HepG2 (cell line): ENCODE measurements at regions not wholly inside any gene's neighbourhood (a gene's known extent, or its start where the extent isn't known, plus 50 kb on each side); places are given as distances from the start of the nearest gene placed in this dataset.

ENCODE experiments used
- ATAC-seq: fragments of 200-7000 bp; cut with Tn5 transposase; 3 replicates; pipeline ENCODE4 v1.9.1; 2020; ENCODE audit warnings: mild to moderate bottlenecking, moderate library complexity
- BruUV-seq: library from RNA; stranded (reverse); fragments of 400-500 nt; replicated peaks from 2 replicates; lab custom pipeline; 2021; lab: Mats Ljungman, UMichigan
- CTCF ChIA-PET: fragments of 300-600 bp; formaldehyde crosslinking; extraction: SDS; loops from one replicate; lab custom pipeline; 2021; ENCODE audit warnings: low total read pairs, inconsistent platforms, low intra/inter-chr PET ratio; lab: Yijun Ruan, JAX
- POLR2A ChIA-PET: fragments of 350-600 bp; sonication (Branson Sonifier 250); formaldehyde crosslinking; loops from one replicate; lab custom pipeline; 2020; ENCODE audit warnings: antibody characterized with exemption, inconsistent platforms; lab: Yijun Ruan, JAX
- DNase-seq: peaks from one replicate; pipeline ENCODE4 v3.0.0-alpha.2; 2015; ENCODE audit warnings: low spot score
- FAIRE-seq: peaks from 3 replicates; lab custom pipeline; 2011; peaks lifted over from hg19 to GRCh38; lab: Jason Lieb, UNC
- H2AFZ ChIP-seq: one replicate; pipeline ENCODE4 v1.6.1; 2011; ENCODE audit warnings: low read length, inconsistent platforms
- H3K27ac ChIP-seq: fragments of 300-600 bp; 3 replicates; pipeline ENCODE4 v1.8.0; 2011; ENCODE audit warnings: mixed run types, mild to moderate bottlenecking, mixed read lengths, low read length, inconsistent platforms; ENCODE audit not compliant: insufficient read depth; ENCODE audit errors: extremely low read length
- H3K27me3 ChIP-seq, 2 experiments: fragments of 200-600 bp in 1 of 2; 2 replicates in 1 of 2; 3 replicates in 1 of 2; pipeline versions ENCODE4 v1.6.0 to v1.8.0; 2011; ENCODE audit warnings: low read length in 2 of 2, mild to moderate bottlenecking in 2 of 2, moderate library complexity in 2 of 2, inconsistent platforms in 1 of 2; ENCODE audit not compliant: insufficient read depth in 2 of 2, control insufficient read depth in 1 of 2
- H3K36me3 ChIP-seq, 2 experiments: fragments of 200-600 bp in 1 of 2; replicated peaks in 1 of 2; 2 replicates in 1 of 2; 3 replicates in 1 of 2; pipeline versions ENCODE4 v1.5.1 to v1.8.0; 2011; ENCODE audit warnings: low read length in 2 of 2, inconsistent platforms in 1 of 2; ENCODE audit not compliant: insufficient read depth in 2 of 2, control insufficient read depth in 1 of 2
- H3K4me1 ChIP-seq: 2 replicates; pipeline ENCODE4 v1.5.1; 2012; ENCODE audit warnings: low read length, inconsistent platforms; ENCODE audit not compliant: insufficient read depth
- H3K4me2 ChIP-seq: 2 replicates; pipeline ENCODE4 v1.6.0; 2011; ENCODE audit warnings: low read depth, low read length, inconsistent platforms
- H3K4me3 ChIP-seq, 3 experiments: fragments of 200-600 bp in 1 of 3; sonication (generic), shearing (Covaris generic) in 1 of 3; replicated peaks in 1 of 3; 2 replicates each; pipeline ENCODE4 v1.5.1; 2011 to 2016; ENCODE audit warnings: low read length in 3 of 3, inconsistent platforms in 2 of 3, low read depth in 2 of 3, mild to moderate bottlenecking in 2 of 3, control low read depth in 1 of 3, mixed read lengths in 1 of 3; ENCODE audit not compliant: insufficient read depth in 1 of 3
- H3K79me2 ChIP-seq: one replicate; pipeline ENCODE4 v1.6.1; 2011; ENCODE audit warnings: low read length, inconsistent platforms; ENCODE audit not compliant: insufficient read depth
- H3K9ac ChIP-seq: 2 replicates; pipeline ENCODE4 v1.6.0; 2011; ENCODE audit warnings: mild to moderate bottlenecking, low read depth, low read length, inconsistent platforms; ENCODE audit not compliant: insufficient read depth
- H3K9me3 ChIP-seq: 2 replicates; pipeline ENCODE4 v1.5.1; 2012; ENCODE audit warnings: mild to moderate bottlenecking, low read length
- H4K20me1 ChIP-seq: 2 replicates; pipeline ENCODE4 v1.6.0; 2011; ENCODE audit warnings: inconsistent platforms, mild to moderate bottlenecking, low read length, moderate library complexity; ENCODE audit not compliant: insufficient read depth
- ASH2L ChIP-seq: fragments of 300-600, 200-600 bp; sonication (generic); IDR thresholded peaks from 2 replicates; pipeline ENCODE4 v1.7.0; 2017; ENCODE audit warnings: low read depth, mild to moderate bottlenecking, moderate library complexity, mixed read lengths, low read length; ENCODE audit not compliant: insufficient read length
- GATAD2A ChIP-seq: IDR thresholded peaks from 2 replicates; pipeline ENCODE4 v1.6.1; 2016
- HOXA9 ChIP-seq: sonication (generic); formaldehyde crosslinking; IDR thresholded peaks from 2 replicates; pipeline ENCODE4 v1.8.1; 2022; ENCODE audit warnings: missing genetic modification reagents, mild to moderate bottlenecking, moderate library complexity, borderline replicate concordance
- ZNF564 ChIP-seq: sonication (generic); formaldehyde crosslinking; IDR thresholded peaks from 2 replicates; pipeline ENCODE4 v1.8.1; 2023; ENCODE audit warnings: mild to moderate bottlenecking, missing genetic modification reagents
- ZSCAN21 ChIP-seq: sonication (generic); formaldehyde crosslinking; IDR thresholded peaks from 2 replicates; pipeline ENCODE4 v1.8.0; 2022; ENCODE audit warnings: mild to moderate bottlenecking, missing genetic modification reagents, moderate library complexity, borderline replicate concordance
- WGBS: methylation state at CpG from one replicate; pipeline ENCODE4 v1.1.6; 2017; ENCODE audit warnings: low lambda C conversion rate; 5-methylcytosine and 5-hydroxymethylcytosine counted together
- in situ Hi-C: cut with HindIII; loops from 2 replicates; pipeline ENCODE4 v1.10.0; 2017; ENCODE audit warnings: low pct_unique_long_range_greater_than_20kb; ENCODE audit not compliant: extremely low pct_ligation_motif_present
- intact Hi-C: fragments of 100-400 bp; cut with micrococcal nuclease; formaldehyde crosslinking; loops from one replicate; pipeline ENCODE4 v1.10.0; 2022; ENCODE audit not compliant: unreplicated experiment
- TF ChIP-seq, protein P1 (sequence below): sonication (generic); formaldehyde crosslinking; IDR thresholded peaks from 2 replicates; pipeline ENCODE4 v1.4.0; 2020; ENCODE audit warnings: missing genetic modification reagents
- TF ChIP-seq, protein P2 (sequence below): sonication (generic); formaldehyde crosslinking; IDR thresholded peaks from 2 replicates; pipeline ENCODE4 v1.8.1; 2023; ENCODE audit warnings: missing genetic modification reagents, mild to moderate bottlenecking, borderline replicate concordance
- TF ChIP-seq, protein P3 (sequence below): sonication (generic); formaldehyde crosslinking; IDR thresholded peaks from 2 replicates; pipeline ENCODE4 v1.5.0; 2020; ENCODE audit warnings: mild to moderate bottlenecking, missing genetic modification reagents, borderline replicate concordance

DNA sequence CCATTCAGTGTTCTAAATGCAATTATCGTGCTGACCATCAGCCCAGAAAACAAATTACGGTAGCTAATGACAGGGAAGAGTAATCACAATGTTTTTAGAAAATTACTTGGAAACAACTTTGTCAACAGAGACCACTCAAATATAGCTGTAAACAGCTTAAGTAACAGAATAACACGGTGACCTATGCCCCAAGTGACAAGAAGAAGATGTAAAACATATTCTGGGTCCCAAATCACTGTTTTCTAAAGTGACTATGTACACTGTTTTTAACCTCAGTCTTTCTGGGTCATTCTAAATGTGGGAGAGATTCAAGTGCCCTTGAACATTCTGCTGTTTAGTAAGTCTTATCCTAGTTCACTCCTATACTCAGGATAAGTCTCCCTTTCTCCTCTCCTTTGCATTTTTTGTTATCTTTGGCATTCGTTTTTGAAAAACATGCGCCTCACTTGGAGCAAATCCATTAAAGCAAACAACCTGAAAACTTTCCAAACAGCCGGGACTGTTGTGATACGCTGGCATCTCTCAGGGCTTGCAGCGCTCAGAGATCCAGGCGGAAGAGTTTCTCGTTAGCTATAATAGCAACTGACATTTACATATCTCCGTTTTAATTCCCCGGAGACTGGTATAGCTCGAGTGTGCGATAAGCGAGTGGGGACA is 114.5 kb upstream of the SOX4 start:
- POLR2A ChIA-PET, result no interaction called here
- no peak for DNase-seq
- TF ChIP-seq, protein P1, sequence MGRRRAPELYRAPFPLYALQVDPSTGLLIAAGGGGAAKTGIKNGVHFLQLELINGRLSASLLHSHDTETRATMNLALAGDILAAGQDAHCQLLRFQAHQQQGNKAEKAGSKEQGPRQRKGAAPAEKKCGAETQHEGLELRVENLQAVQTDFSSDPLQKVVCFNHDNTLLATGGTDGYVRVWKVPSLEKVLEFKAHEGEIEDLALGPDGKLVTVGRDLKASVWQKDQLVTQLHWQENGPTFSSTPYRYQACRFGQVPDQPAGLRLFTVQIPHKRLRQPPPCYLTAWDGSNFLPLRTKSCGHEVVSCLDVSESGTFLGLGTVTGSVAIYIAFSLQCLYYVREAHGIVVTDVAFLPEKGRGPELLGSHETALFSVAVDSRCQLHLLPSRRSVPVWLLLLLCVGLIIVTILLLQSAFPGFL (CRISPR knock-in tag), result no peak
- 0 out of 2 replicates have a peak, but pooled peaks have one; percentile 14 for TF ChIP-seq GATAD2A (CRISPR knock-in tag)
- WGBS, result 12% methylated on average over 15 of the region's 15 CpGs
- H4K20me1 ChIP-seq, result no peaks in the 10 kb centered on the region
- in situ Hi-C loops (no loop called here), intact Hi-C loops (no loop called here)
- BruUV-seq, result no TSS peak
- H3K4me3 ChIP-seq, result no peak overlapping the region
- no peak for FAIRE-seq
- no peak overlapping the region for H3K27ac ChIP-seq
- peak overlapping the region; percentile 49 for H3K4me2 ChIP-seq
- CTCF ChIA-PET, result no interaction called here
- no peaks in the 10 kb centered on the region for H3K9me3 ChIP-seq
- no peak overlapping the region for H3K9ac ChIP-seq
- peaks cover 0 to 4% of the 10 kb centered on the region in 2 experiments; a peak in 1 of 5 replicates for H3K27me3 ChIP-seq
- no peak overlapping the region for H2AFZ ChIP-seq
- peak; percentile 75 for ATAC-seq
- peaks cover 11% of the 10 kb centered on the region for H3K4me1 ChIP-seq
- H3K79me2 ChIP-seq, result no peaks in the 10 kb centered on the region
- no peaks in the 10 kb centered on the region for H3K36me3 ChIP-seq

DNA sequence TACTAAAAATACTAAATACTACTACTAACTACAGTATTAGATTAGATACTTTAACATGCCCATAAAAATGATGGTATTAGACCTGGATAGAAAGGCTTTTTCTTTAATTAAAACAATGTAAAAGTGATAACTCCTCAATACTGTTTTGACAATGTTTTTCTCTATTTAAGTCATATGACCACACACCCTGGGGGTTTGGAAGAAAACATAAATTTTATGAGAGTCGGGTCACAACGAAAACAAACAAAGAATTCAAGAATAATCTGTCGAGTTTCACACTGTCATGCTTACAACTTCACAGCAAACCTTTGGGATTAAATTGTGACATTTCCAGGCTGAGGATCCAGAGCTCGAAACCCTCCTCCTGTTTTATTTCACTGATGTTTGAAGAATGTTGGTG is 107.4 kb upstream of the SOX4 start:
- intact Hi-C loops (no loop called here), in situ Hi-C loops (no loop called here)
- WGBS, result 16% methylated on average over 4 of the region's 4 CpGs
- Histone ChIP-seq H3K9ac (no peak overlapping the region), H3K4me1 (peaks cover 6% of the 10 kb centered on the region; the same call in 1 of the 2 replicates), H3K27me3 (no peaks in the 10 kb centered on the region), H3K27ac (no peak overlapping the region), H2AFZ (no peak overlapping the region), H3K4me3 (no peak overlapping the region), H3K9me3 (no peaks in the 10 kb centered on the region), H3K79me2 (no peaks in the 10 kb centered on the region), H3K4me2 (no peak overlapping the region), H3K36me3 (no peaks in the 10 kb centered on the region), H4K20me1 (no peaks in the 10 kb centered on the region)
- ChIA-PET POLR2A (no interaction called here), CTCF (no interaction called here)
- no peak for DNase-seq
- no peak for ATAC-seq
- FAIRE-seq, result no peak
- BruUV-seq, result no TSS peak
- TF ChIP-seq, protein P2, sequence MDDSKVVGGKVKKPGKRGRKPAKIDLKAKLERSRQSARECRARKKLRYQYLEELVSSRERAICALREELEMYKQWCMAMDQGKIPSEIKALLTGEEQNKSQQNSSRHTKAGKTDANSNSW (CRISPR knock-in tag), result no peak
- TF ChIP-seq ASH2L, result no peak
- no peak for TF ChIP-seq HOXA9 (CRISPR knock-in tag)
- no peak for TF ChIP-seq ZSCAN21 (CRISPR knock-in tag)
- TF ChIP-seq ZNF564 (CRISPR knock-in tag), result no peak
- TF ChIP-seq, protein P3, sequence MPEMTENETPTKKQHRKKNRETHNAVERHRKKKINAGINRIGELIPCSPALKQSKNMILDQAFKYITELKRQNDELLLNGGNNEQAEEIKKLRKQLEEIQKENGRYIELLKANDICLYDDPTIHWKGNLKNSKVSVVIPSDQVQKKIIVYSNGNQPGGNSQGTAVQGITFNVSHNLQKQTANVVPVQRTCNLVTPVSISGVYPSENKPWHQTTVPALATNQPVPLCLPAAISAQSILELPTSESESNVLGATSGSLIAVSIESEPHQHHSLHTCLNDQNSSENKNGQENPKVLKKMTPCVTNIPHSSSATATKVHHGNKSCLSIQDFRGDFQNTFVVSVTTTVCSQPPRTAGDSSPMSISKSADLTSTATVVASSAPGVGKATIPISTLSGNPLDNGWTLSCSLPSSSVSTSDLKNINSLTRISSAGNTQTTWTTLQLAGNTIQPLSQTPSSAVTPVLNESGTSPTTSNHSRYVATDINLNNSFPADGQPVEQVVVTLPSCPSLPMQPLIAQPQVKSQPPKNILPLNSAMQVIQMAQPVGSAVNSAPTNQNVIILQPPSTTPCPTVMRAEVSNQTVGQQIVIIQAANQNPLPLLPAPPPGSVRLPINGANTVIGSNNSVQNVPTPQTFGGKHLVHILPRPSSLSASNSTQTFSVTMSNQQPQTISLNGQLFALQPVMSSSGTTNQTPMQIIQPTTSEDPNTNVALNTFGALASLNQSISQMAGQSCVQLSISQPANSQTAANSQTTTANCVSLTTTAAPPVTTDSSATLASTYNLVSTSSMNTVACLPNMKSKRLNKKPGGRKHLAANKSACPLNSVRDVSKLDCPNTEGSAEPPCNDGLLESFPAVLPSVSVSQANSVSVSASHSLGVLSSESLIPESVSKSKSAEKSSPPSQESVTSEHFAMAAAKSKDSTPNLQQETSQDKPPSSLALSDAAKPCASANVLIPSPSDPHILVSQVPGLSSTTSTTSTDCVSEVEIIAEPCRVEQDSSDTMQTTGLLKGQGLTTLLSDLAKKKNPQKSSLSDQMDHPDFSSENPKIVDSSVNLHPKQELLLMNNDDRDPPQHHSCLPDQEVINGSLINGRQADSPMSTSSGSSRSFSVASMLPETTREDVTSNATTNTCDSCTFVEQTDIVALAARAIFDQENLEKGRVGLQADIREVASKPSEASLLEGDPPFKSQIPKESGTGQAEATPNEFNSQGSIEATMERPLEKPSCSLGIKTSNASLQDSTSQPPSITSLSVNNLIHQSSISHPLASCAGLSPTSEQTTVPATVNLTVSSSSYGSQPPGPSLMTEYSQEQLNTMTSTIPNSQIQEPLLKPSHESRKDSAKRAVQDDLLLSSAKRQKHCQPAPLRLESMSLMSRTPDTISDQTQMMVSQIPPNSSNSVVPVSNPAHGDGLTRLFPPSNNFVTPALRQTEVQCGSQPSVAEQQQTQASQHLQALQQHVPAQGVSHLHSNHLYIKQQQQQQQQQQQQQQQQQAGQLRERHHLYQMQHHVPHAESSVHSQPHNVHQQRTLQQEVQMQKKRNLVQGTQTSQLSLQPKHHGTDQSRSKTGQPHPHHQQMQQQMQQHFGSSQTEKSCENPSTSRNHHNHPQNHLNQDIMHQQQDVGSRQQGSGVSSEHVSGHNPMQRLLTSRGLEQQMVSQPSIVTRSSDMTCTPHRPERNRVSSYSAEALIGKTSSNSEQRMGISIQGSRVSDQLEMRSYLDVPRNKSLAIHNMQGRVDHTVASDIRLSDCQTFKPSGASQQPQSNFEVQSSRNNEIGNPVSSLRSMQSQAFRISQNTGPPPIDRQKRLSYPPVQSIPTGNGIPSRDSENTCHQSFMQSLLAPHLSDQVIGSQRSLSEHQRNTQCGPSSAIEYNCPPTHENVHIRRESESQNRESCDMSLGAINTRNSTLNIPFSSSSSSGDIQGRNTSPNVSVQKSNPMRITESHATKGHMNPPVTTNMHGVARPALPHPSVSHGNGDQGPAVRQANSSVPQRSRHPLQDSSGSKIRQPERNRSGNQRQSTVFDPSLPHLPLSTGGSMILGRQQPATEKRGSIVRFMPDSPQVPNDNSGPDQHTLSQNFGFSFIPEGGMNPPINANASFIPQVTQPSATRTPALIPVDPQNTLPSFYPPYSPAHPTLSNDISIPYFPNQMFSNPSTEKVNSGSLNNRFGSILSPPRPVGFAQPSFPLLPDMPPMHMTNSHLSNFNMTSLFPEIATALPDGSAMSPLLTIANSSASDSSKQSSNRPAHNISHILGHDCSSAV, result no peak
